Ishikawa (cell line): ENCODE measurements at regions not wholly inside any gene's neighbourhood (a gene's known extent, or its start where the extent isn't known, plus 50 kb on each side); places are given as distances from the start of the nearest gene placed in this dataset.

Experiments used
- CEBPB ChIP-seq: IDR thresholded peaks from 2 replicates; pipeline ENCODE4 v1.6.1; 2012
- CREB1 ChIP-seq: IDR thresholded peaks from 2 replicates; pipeline ENCODE4 v1.6.1; 2012; ENCODE audit warnings: low read depth
- EGR1 ChIP-seq: IDR thresholded peaks from 2 replicates; pipeline ENCODE4 v1.6.1; 2012
- EP300 ChIP-seq: IDR thresholded peaks from 2 replicates; pipeline ENCODE4 v1.6.1; 2012; ENCODE audit warnings: borderline replicate concordance
- FOXM1 ChIP-seq: IDR thresholded peaks from 2 replicates; pipeline ENCODE4 v1.6.1; 2012; ENCODE audit warnings: low read depth, borderline replicate concordance
- NFIC ChIP-seq: IDR thresholded peaks from 2 replicates; pipeline ENCODE4 v1.6.1; 2012
- RAD21 ChIP-seq: IDR thresholded peaks from 2 replicates; pipeline ENCODE4 v1.6.1; 2012; ENCODE audit warnings: low read depth
- TAF1 ChIP-seq: IDR thresholded peaks from 2 replicates; pipeline ENCODE4 v1.6.1; 2012; ENCODE audit warnings: low read depth, mild to moderate bottlenecking
- TCF12 ChIP-seq: IDR thresholded peaks from 2 replicates; pipeline ENCODE4 v1.6.1; 2012; ENCODE audit warnings: low read depth
- TEAD4 ChIP-seq: IDR thresholded peaks from 2 replicates; pipeline ENCODE4 v1.6.1; 2012
- YY1 ChIP-seq: IDR thresholded peaks from 2 replicates; pipeline ENCODE4 v1.6.1; 2012; ENCODE audit warnings: low read depth
- ZBTB7A ChIP-seq: IDR thresholded peaks from 2 replicates; pipeline ENCODE4 v1.6.1; 2012; ENCODE audit warnings: low read depth
- TF ChIP-seq, protein P1 (sequence below): IDR thresholded peaks from 2 replicates; pipeline ENCODE4 v1.6.1; 2012; ENCODE audit warnings: low read depth, mild to moderate bottlenecking
- TF ChIP-seq, protein P2 (sequence below): IDR thresholded peaks from 2 replicates; pipeline ENCODE4 v1.6.1; 2012
- TF ChIP-seq, protein P3 (sequence below): IDR thresholded peaks from 2 replicates; pipeline ENCODE4 v1.6.1; 2012

DNA sequence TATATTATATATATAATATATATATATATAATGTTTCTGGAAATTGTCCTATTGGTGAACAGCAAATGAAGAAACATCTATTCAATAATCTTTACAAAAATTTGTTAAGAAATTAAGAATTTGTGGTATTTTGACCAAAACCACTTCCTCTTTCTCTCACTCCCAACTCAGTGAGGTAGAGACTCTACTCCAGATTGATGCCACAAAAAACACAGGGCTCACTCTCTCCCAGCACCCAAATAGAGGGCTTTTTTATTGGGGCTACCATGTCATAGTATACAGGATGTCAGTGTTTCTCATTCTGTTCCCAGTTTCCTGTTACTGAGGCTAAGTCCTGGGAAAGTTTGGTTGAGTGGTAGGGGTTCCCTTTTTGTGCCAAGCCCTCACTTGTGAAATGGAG lies 1155.4 kb downstream of the BCL11A start:
- TF ChIP-seq TAF1, result no peak
- TF ChIP-seq, protein P1, sequence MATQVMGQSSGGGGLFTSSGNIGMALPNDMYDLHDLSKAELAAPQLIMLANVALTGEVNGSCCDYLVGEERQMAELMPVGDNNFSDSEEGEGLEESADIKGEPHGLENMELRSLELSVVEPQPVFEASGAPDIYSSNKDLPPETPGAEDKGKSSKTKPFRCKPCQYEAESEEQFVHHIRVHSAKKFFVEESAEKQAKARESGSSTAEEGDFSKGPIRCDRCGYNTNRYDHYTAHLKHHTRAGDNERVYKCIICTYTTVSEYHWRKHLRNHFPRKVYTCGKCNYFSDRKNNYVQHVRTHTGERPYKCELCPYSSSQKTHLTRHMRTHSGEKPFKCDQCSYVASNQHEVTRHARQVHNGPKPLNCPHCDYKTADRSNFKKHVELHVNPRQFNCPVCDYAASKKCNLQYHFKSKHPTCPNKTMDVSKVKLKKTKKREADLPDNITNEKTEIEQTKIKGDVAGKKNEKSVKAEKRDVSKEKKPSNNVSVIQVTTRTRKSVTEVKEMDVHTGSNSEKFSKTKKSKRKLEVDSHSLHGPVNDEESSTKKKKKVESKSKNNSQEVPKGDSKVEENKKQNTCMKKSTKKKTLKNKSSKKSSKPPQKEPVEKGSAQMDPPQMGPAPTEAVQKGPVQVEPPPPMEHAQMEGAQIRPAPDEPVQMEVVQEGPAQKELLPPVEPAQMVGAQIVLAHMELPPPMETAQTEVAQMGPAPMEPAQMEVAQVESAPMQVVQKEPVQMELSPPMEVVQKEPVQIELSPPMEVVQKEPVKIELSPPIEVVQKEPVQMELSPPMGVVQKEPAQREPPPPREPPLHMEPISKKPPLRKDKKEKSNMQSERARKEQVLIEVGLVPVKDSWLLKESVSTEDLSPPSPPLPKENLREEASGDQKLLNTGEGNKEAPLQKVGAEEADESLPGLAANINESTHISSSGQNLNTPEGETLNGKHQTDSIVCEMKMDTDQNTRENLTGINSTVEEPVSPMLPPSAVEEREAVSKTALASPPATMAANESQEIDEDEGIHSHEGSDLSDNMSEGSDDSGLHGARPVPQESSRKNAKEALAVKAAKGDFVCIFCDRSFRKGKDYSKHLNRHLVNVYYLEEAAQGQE, result no peak
- no peak for TF ChIP-seq TEAD4
- no peak for TF ChIP-seq ZBTB7A
- no peak for TF ChIP-seq NFIC
- TF ChIP-seq YY1, result no peak
- TF ChIP-seq EGR1, result no peak
- TF ChIP-seq, protein P2, sequence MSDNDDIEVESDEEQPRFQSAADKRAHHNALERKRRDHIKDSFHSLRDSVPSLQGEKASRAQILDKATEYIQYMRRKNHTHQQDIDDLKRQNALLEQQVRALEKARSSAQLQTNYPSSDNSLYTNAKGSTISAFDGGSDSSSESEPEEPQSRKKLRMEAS, result no peak
- TF ChIP-seq, protein P3, sequence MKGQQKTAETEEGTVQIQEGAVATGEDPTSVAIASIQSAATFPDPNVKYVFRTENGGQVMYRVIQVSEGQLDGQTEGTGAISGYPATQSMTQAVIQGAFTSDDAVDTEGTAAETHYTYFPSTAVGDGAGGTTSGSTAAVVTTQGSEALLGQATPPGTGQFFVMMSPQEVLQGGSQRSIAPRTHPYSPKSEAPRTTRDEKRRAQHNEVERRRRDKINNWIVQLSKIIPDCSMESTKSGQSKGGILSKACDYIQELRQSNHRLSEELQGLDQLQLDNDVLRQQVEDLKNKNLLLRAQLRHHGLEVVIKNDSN, result no peak
- no peak for TF ChIP-seq TCF12
- TF ChIP-seq CREB1, result no peak

DNA sequence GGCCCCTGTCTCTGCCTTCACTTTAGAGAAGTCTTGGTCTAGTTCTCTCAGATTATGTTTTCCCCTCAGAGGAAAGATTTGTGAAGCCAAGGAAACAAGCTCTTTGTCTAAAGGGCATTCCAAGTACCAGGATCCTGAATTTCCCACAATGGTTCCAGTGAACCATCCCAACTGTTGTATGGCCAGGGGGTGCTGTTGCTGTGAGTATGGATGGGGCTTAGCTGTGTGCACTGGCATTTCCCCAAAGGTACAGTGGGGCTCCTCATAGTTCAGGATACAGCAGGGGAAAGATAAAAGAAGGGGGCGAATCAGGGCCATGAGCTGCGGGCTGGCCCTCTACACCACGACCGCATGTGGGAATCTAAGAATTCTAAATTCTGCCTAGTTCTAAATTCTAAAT lies 1154.0 kb upstream of the FANCL start:
- TF ChIP-seq CEBPB (no peak), YY1 (no peak), TEAD4 (no peak)

DNA sequence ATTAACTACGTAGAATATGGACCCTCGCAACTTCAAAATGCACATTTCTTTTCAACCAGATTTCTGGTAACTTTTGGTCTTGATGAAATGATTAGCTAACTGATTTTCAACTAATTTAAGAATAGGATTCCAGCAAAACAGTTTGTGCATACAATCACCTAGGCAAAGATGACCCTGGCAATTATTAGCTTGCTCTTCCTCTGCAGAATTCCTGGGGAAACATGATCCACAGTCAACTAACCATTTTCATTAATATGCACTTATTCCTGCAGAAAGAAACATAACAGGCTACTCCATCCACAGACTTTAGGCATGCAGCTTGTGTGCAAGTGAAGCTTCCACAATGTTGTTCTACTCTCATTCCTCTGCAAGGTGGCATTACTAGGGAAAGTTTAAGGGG lies 1150.8 kb upstream of the FANCL start:
- TF ChIP-seq ZBTB7A (no peak), TAF1 (no peak), CEBPB (no peak), EP300 (no peak), NFIC (no peak), EGR1 (no peak), CREB1 (no peak), TCF12 (no peak), YY1 (no peak), TEAD4 (no peak)
- TF ChIP-seq, protein P3, result no peak
- TF ChIP-seq, protein P1, result no peak

DNA sequence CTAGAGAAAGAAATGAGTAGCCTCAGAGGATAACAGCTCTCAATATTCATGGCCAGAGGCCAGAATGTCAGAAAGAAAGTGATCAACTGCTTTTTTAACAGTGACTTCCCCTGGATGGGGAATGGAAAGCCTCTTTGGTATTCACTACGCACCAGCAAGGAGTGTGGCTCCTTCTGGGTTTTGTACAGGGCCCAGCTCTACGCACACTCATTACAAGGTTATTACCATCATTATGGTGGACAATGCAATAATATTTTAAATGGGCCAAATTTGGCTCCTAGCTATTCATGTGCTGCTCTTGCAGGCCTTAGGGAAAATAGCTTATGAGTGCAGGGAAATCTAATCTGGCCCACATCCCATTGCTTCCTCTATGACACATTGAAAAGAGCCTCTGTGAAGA lies 1149.5 kb upstream of the FANCL start:
- TF ChIP-seq, protein P3, result no peak
- TF ChIP-seq ZBTB7A (no peak), EGR1 (no peak), TEAD4 (no peak), TAF1 (no peak), YY1 (no peak), RAD21 (no peak), NFIC (no peak), CREB1 (no peak), FOXM1 (no peak), CEBPB (no peak), EP300 (no peak), TCF12 (no peak)
- TF ChIP-seq, protein P2, result no peak
- TF ChIP-seq, protein P1, result no peak

DNA sequence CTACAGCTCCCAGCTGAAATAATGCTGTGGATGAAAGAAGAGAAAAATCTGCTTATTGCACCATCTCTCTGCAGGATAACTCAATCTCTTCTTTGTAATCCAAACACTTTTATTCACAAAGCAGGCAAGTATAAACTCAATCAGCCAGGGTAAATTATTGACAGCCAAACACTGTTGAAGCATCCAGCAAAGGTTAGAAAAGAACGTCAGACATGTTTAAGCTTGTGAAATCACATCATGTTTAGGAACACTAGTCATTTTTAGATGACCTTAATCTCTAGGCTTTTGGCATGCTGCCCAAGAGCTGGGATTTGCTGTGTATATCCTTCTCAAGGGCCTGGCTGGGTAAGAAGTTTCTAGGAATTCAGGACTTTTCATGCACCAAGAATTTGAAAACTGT lies 1148.1 kb upstream of the FANCL start:
- TF ChIP-seq EGR1 (no peak), ZBTB7A (no peak), TAF1 (no peak), YY1 (no peak), CEBPB (no peak), TCF12 (no peak), RAD21 (no peak), NFIC (no peak)
- TF ChIP-seq, protein P3, result no peak
